Stromal cell of bone marrow (primary cell): ENCODE measurements at regions not wholly inside any gene's neighbourhood (a gene's known extent, or its start where the extent isn't known, plus 50 kb on each side); places are given as distances from the start of the nearest gene placed in this dataset.

ENCODE experiments used
- DNase-seq: peaks from one replicate; pipeline ENCODE4 v3.0.0-alpha.2; 2012; ENCODE audit warnings: low read depth

DNA sequence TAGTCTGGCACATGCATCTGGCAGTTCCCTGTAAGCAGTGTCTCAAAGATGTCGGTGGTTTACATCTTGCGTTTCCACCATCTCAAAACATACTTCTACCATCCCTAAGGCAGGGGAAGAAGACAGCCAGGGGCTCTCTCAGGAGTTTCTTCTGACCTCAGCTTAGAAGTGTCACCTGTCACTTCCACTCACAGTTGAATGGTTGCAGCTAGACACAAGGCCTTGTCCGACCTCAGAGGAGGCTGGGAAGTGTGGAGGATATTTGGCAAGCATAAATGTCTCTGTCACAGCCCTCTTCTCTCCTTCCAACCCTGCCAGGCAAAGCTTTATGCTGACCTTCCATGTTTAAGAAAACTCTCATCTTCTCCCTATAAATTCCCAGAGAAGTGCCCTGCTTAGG lies 193.3 kb downstream of the HERPUD2 start:
- no peak for DNase-seq

DNA sequence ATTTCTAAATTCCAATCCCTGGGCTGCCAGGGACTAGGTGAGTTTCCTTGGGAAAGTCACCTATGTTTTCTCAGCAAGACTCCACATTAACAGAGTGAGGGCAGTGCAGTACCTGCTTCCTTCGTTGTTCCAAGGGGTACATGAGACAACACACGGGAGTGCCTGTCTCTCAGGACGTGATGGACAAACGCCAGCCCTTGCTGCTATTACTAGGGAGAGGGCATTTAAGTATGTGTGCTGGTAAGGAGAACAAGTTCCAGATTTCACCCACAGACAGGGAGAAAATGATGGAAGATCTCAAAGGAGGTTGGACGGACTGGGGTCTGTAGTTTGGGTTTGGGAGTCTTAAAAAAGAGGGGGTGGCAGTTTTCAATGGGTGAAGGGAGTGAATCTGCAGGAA lies 195.7 kb downstream of the HERPUD2 start:
- no peak for DNase-seq

GRCh38 chr7:35498416-35498815 lies 196.5 kb downstream of the HERPUD2 start:
- no peak for DNase-seq

DNA sequence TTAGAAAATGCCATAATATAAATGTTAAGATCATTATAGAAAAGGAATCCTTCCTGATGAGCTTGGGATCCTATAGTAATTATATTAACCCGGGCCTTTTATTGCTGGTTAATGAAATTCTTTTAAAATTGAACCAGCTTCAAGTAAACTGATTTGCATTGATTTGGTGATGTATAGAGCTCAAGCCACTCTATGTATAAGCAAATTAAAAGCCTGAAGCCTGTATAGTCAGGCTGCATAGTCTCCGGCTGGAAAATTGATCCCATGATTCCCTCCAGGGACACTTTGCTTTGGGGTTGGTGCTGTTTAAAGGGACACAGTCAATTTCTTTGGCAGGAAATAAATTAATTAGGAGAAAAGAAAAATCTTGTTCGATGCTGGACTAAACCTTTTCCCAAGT lies 199.1 kb downstream of the HERPUD2 start:
- DNase-seq, result no peak

GRCh38 chr7:35495377-35495776 lies 199.6 kb downstream of the HERPUD2 start:
- no peak for DNase-seq

GRCh38 chr7:35494407-35494806 lies 200.5 kb downstream of the HERPUD2 start:
- DNase-seq, result no peak

- DNase-seq, result no peak
Measured at GRCh38 chr7:35492451-35493175, 202.3 kb downstream of the HERPUD2 start.

DNA sequence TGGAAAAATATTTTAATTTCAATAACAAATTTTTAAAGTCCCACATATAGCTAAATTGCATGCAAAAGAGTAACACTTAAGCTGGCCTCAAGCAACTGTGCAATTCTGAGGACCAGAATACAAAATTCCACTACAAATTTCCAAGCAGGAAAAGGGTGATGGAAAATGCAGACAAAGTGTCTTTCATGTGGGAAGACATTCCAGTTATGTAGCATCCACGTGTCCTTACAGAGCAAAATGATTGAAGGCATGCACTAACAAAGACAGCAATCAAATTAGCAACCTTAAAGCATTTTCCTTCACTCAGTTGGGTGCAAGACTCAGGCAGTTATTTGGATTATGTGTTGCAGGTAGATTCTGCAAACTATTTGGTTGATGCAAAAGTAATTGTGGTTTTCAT lies 203.7 kb downstream of the HERPUD2 start:
- DNase-seq, result no peak

DNA sequence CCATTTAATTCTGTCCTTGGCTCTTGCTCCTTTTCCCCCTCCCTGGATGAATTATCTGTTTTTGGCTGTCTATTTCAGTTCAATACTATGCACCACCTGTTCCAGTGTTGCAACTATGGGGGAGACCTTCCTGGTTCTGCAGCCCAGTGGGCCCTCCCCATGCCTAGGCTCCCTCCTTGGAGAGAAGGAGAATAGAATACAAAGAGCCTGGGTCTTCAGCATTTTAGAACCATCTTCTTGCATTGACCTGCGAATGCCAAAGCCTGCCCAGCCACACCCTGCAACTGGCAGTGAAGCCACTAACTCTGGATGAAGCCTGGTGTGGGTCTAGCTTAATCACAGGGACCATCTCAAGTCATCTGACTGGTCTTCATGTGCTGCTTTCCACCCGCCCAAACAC lies 207.1 kb downstream of the HERPUD2 start:
- DNase-seq, result no peak

- no peak for DNase-seq
Measured at GRCh38 chr7:35487402-35487801, 207.5 kb downstream of the HERPUD2 start.

- no peak for DNase-seq
Measured at GRCh38 chr7:35485436-35485835, 209.5 kb downstream of the HERPUD2 start.

DNA sequence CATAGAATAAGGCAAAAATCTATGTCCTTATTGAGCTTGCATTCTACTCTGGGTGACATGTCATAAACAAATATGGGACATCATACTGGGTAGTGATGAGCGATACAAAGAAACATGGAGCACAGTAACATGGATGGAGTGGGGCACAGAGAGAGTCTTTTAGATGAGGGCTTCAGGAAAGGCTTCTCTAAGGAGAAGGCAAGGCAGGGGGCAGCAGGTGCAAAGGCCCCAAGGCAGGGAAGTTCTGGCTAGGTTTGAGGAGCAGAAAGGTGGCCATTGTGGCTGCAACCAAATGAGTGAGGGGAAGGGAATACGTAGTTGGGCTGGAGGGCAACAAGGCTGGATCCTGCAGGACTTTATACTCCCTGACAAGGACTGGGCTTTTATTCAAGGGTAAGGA lies 211.4 kb downstream of the HERPUD2 start:
- DNase-seq, result no peak

- DNase-seq, result no peak
Measured at GRCh38 chr7:35482231-35482630, 212.7 kb downstream of the HERPUD2 start.

- no peak for DNase-seq
Measured at GRCh38 chr7:35480806-35481205, 214.1 kb downstream of the HERPUD2 start.

- no peak for DNase-seq
Measured at GRCh38 chr7:35477609-35478008, 217.3 kb downstream of the HERPUD2 start.

- DNase-seq, result no peak
Measured at GRCh38 chr7:35474100-35474499, 220.2 kb upstream of the TBX20 start.

GRCh38 chr7:35468606-35469005 lies 214.7 kb upstream of the TBX20 start:
- no peak for DNase-seq

GRCh38 chr7:35467456-35467978 lies 213.6 kb upstream of the TBX20 start:
- no peak for DNase-seq

GRCh38 chr7:35465791-35466336 lies 212.0 kb upstream of the TBX20 start:
- no peak for DNase-seq

GRCh38 chr7:35463751-35464150 lies 209.9 kb upstream of the TBX20 start:
- no peak for DNase-seq

GRCh38 chr7:35463176-35463700 lies 209.3 kb upstream of the TBX20 start:
- no peak for DNase-seq

GRCh38 chr7:35454575-35455385 lies 200.9 kb upstream of the TBX20 start:
- no peak for DNase-seq
